ENCODE measurements at regions not wholly inside any gene's neighbourhood (a gene's known extent, or its start where the extent isn't known, plus 50 kb on each side); places are given as distances from the start of the nearest gene placed in this dataset.
"Not testable (repeated sequence)": the region's sequence is repeated elsewhere in the genome, so short reads cannot be mapped to it uniquely, and the experiment has no call there.

DNA sequence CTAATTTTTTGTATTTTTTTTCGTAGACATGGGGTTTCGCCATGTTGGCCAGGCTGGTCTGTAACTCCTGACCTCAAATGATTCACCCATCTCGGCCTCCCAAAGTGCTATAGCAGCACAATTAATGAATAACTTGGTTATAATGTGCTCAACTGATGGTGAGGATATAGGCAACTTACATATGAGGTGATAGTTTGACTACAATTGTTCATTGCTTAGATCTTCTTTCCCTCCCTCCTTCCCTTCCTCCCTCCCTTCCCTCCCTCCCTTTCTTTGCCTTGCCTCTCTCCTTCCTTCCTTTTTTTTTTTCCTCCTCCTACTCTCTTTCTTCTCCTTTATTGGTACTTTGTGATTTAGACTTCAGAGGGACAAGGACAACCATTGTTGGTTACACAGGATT lies 151.2 kb downstream of the RNF144B start:
- Histone ChIP-seq H3K27me3 (peaks cover 0 to 3% of the 10 kb centered on the region in 2 donors), H3K9me3 (peaks cover 0 to 5% (median 4%) of the 10 kb centered on the region in 3 donors), H3K4me1 (no peaks in the 10 kb centered on the region), H3K27ac (no peak overlapping the region), H3K36me3 (no peaks in the 10 kb centered on the region), H3K4me3 (no peak overlapping the region)
- TF ChIP-seq, protein P1, sequence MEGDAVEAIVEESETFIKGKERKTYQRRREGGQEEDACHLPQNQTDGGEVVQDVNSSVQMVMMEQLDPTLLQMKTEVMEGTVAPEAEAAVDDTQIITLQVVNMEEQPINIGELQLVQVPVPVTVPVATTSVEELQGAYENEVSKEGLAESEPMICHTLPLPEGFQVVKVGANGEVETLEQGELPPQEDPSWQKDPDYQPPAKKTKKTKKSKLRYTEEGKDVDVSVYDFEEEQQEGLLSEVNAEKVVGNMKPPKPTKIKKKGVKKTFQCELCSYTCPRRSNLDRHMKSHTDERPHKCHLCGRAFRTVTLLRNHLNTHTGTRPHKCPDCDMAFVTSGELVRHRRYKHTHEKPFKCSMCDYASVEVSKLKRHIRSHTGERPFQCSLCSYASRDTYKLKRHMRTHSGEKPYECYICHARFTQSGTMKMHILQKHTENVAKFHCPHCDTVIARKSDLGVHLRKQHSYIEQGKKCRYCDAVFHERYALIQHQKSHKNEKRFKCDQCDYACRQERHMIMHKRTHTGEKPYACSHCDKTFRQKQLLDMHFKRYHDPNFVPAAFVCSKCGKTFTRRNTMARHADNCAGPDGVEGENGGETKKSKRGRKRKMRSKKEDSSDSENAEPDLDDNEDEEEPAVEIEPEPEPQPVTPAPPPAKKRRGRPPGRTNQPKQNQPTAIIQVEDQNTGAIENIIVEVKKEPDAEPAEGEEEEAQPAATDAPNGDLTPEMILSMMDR (IDR thresholded peaks at IDR 0.05): no peak
- no peak for DNase-seq
- intact Hi-C loops (cut with DNase I; ENCODE audit: low total_unique reads): no loop called here

DNA sequence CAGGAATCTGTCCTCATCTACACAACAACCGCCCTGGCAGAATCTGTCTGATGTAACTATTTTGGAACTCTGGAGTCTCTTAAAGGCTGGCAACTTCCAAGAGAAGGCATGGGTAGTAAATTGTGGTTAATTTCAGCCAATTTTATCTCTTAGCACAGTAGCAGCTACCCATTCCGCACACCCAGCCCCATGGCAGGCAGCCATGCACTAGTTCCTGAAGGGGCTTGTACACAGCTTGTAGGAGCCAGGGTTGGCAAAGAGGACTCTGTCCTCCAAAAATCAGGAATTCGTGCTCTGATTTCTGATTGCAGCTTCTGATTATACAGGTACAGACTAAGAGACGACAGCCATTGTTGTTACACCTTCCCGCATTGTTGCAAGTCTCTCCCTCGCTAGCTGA lies 155.9 kb downstream of the RNF144B start:
- TF ChIP-seq, protein P1 (IDR thresholded peaks at IDR 0.05): no peak
- Histone ChIP-seq H3K27me3 (no peaks in the 10 kb centered on the region), H3K36me3 (no peaks in the 10 kb centered on the region), H3K27ac (no peak overlapping the region), H3K4me1 (no peaks in the 10 kb centered on the region), H3K9me3 (peaks cover 0 to 24% (median 17%) of the 10 kb centered on the region in 3 donors), H3K4me3 (no peak overlapping the region)
- no peak for DNase-seq
- intact Hi-C loops (cut with DNase I; ENCODE audit: low total_unique reads): no loop called here

DNA sequence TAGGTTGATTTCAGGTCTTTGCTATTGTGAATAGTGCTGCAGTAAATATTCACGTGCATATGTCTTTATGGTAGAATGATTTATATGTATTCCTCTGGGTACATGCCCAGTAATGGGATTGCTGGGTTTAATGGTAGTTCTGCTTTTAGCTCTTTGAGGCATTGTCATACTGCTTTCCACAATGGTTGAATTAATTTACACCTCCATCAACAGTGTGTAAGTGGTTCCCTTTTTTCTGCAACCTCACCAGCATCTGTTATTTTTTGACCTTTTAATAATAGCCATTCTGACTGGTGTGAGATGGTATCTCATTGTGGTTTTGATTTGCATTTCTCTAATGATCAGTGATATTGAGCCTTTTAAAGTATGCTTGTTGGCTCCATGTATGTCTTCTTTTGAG lies 158.0 kb downstream of the RNF144B start:
- H3K36me3 ChIP-seq; H3K27ac ChIP-seq; H3K4me1 ChIP-seq; intact Hi-C loops (cut with DNase I; ENCODE audit: low total_unique reads); H3K4me3 ChIP-seq; DNase-seq; H3K27me3 ChIP-seq: not testable (repeated sequence)
- H3K9me3 ChIP-seq: peaks cover 0 to 24% (median 17%) of the 10 kb centered on the region in 3 donors

DNA sequence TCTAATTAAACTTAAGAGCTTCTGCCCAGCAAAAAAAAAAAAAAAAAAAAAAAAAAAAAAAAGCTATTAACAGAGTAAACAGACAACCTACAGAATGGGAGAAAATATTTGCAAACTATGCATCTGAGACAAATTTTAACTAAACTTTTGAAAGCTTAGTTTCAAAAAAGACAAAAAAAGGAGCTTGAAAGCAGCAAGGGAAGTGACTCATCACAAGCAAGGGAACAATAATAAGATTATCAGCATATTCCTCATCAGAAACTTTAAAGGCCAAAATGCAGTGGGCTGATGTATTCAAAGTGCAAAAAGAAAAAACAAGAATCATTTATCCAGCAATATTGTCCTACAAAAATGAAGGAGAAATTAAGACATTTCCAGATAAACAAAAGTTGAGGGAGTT lies 158.6 kb downstream of the RNF144B start:
- no peak for DNase-seq
- peaks cover 0 to 24% (median 17%) of the 10 kb centered on the region in 3 donors for H3K9me3 ChIP-seq
- intact Hi-C loops (cut with DNase I; ENCODE audit: low total_unique reads): no loop called here
- no peaks in the 10 kb centered on the region for H3K36me3 ChIP-seq
- H3K4me1 ChIP-seq: no peaks in the 10 kb centered on the region
- H3K27me3 ChIP-seq: no peaks in the 10 kb centered on the region
- H3K4me3 ChIP-seq: no peak overlapping the region
- no peak overlapping the region for H3K27ac ChIP-seq
- TF ChIP-seq, protein P1 (IDR thresholded peaks at IDR 0.05): no peak

DNA sequence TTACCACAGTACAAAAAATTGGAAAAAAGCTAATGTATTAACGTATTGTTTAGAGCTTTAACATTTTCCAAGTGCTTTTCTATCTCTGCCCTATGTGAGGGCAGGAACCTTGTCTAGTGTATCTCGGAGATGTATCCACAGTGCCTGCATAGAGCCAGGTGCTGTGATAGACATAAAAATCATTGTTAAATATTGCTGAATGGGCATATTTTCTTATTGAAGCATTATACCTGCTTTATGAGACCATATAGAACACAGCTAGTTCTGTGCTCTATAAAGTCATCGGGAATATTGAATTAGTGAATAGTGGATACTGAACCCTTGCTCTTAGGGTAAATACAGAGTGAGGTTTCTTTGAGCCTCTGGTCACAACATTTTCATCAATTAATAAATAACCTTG lies 163.0 kb downstream of the RNF144B start:
- intact Hi-C loops (cut with DNase I; ENCODE audit: low total_unique reads): no loop called here
- Histone ChIP-seq H3K27me3 (no peaks in the 10 kb centered on the region), H3K36me3 (no peaks in the 10 kb centered on the region), H3K4me1 (no peaks in the 10 kb centered on the region), H3K9me3 (peaks cover 0 to 2% (median 0%) of the 10 kb centered on the region in 3 donors), H3K4me3 (no peak overlapping the region), H3K27ac (no peak overlapping the region)
- TF ChIP-seq, protein P1 (IDR thresholded peaks at IDR 0.05): no peak
- DNase-seq: no peak

DNA sequence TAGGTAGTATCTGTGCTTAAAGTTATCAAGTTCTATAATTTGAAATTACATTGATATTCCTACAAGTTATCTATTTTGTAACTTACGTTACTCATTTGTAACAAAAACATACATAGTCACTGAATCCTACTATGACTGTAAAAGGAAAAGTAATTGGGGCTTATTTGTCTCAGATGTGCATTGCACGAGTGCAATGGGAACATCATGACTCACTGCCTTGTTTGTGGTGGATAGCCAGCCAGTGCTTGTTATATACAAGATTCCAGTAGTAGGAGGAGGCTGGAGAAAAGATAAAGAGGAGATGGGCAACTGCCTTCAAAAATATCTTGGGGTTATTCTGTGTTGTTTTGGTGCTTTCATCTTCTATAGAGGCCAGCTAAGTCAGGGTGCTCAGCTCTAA lies 164.1 kb downstream of the RNF144B start:
- Histone ChIP-seq H3K4me3 (no peak overlapping the region), H3K9me3 (no peaks in the 10 kb centered on the region), H3K36me3 (no peaks in the 10 kb centered on the region), H3K4me1 (no peaks in the 10 kb centered on the region), H3K27me3 (no peaks in the 10 kb centered on the region), H3K27ac (no peak overlapping the region)
- DNase-seq: no peak
- TF ChIP-seq, protein P1 (IDR thresholded peaks at IDR 0.05): no peak
- intact Hi-C loops (cut with DNase I; ENCODE audit: low total_unique reads): no loop called here

All from tibial artery (tissue), 4 donors.